ENCODE measurements at regions not wholly inside any gene's neighbourhood (a gene's known extent, or its start where the extent isn't known, plus 50 kb on each side); places are given as distances from the start of the nearest gene placed in this dataset.

GRCh38 chr3:150129166-150129565 is 158.5 kb upstream of the PFN2 start (continued):
- no peak for TF ChIP-seq CHD7 (IDR thresholded peaks at IDR 0.05; ENCODE audit: insufficient replicate concordance, low read length)
- TF ChIP-seq GABPA (IDR thresholded peaks at IDR 0.05; ENCODE audit: borderline replicate concordance, insufficient read depth, low read length), result no peak
- no peak for TF ChIP-seq TAF1 (IDR thresholded peaks at IDR 0.05; ENCODE audit: low read depth, low read length)
- TF ChIP-seq KDM1A (IDR thresholded peaks at IDR 0.05; ENCODE audit: borderline replicate concordance, low read length), result no peak
- TF ChIP-seq TCF12 (IDR thresholded peaks at IDR 0.05; ENCODE audit: low read depth, low read length), result no peak
- TF ChIP-seq CBX8 (IDR thresholded peaks at IDR 0.05; ENCODE audit: borderline replicate concordance, low read depth, low read length), result no peak
- no peak for TF ChIP-seq SIX5 (IDR thresholded peaks at IDR 0.05; ENCODE audit: low read depth, low read length)
